Tibial nerve (tissue), 4 donors: ENCODE measurements at regions not wholly inside any gene's neighbourhood (a gene's known extent, or its start where the extent isn't known, plus 50 kb on each side); places are given as distances from the start of the nearest gene placed in this dataset.

Source experiments
- CTCF ChIP-seq, 5 experiments: fragments of 200-600 bp in 3 of 5; fragments of 450-650 bp in 2 of 5; sonication (generic) in 3 of 5; IDR thresholded peaks; one replicate each; pipeline ENCODE4 v1.5.1; 2016 to 2019; ENCODE audit warnings: antibody characterized with exemption in 5 of 5, mild to moderate bottlenecking in 3 of 5, moderate library complexity in 2 of 5
- EP300 ChIP-seq, 2 donors: sonication (generic); formaldehyde crosslinking; IDR thresholded peaks; one replicate each; pipeline ENCODE4 v1.6.1; 2017; ENCODE audit warnings: antibody characterized with exemption in 2 of 2, mild to moderate bottlenecking in 1 of 2
- POLR2A ChIP-seq, 2 donors: fragments of 450-650 bp; IDR thresholded peaks; one replicate each; pipeline ENCODE4 v1.6.1; 2017; ENCODE audit warnings: antibody characterized with exemption in 2 of 2, mild to moderate bottlenecking in 2 of 2, moderate library complexity in 2 of 2

- TF ChIP-seq CTCF (IDR thresholded peaks at IDR 0.05) (no peak), POLR2A (IDR thresholded peaks at IDR 0.05) (no peak), EP300 (IDR thresholded peaks at IDR 0.05) (no peak)
These were observed 371.7 kb downstream of the NFIB start for GRCh38 chr9:13942201-13942600.
